Left ventricle myocardium inferior (tissue), 1 donor: ENCODE measurements at regions not wholly inside any gene's neighbourhood (a gene's known extent, or its start where the extent isn't known, plus 50 kb on each side); places are given as distances from the start of the nearest gene placed in this dataset.

Experiments
- DNase-seq: peaks from one replicate; pipeline ENCODE4 v3.0.0-alpha.2; 2020
- H3K27ac ChIP-seq: fragments of 200-600 bp; replicated peaks from 2 replicates; pipeline ENCODE4 v1.8.0; 2021
- H3K27me3 ChIP-seq: fragments of 200-600 bp; 2 replicates; pipeline ENCODE4 v1.8.0; 2021; ENCODE audit warnings: low read depth
- H3K36me3 ChIP-seq: fragments of 200-600 bp; 2 replicates; pipeline ENCODE4 v1.8.0; 2021
- H3K4me1 ChIP-seq: fragments of 200-600 bp; 2 replicates; pipeline ENCODE4 v1.8.0; 2021
- H3K4me3 ChIP-seq: fragments of 200-600 bp; 2 replicates; pipeline ENCODE4 v1.8.0; 2021; ENCODE audit warnings: mild to moderate bottlenecking, moderate library complexity
- H3K9me3 ChIP-seq: fragments of 200-600 bp; replicated peaks from 2 replicates; pipeline ENCODE4 v1.8.0; 2021
- CTCF ChIP-seq: fragments of 200-600 bp; IDR thresholded peaks from 2 replicates; pipeline ENCODE4 v1.8.0; 2021; ENCODE audit warnings: antibody characterized with exemption, mild to moderate bottlenecking, borderline replicate concordance
- intact Hi-C: fragments of 100-400 bp; cut with micrococcal nuclease; formaldehyde crosslinking; loops from one replicate; pipeline ENCODE4 v1.11.0; 2022
- donor health status: DM: no; HTN: yes; CAD: no; lungs with severe emphysema.

DNA sequence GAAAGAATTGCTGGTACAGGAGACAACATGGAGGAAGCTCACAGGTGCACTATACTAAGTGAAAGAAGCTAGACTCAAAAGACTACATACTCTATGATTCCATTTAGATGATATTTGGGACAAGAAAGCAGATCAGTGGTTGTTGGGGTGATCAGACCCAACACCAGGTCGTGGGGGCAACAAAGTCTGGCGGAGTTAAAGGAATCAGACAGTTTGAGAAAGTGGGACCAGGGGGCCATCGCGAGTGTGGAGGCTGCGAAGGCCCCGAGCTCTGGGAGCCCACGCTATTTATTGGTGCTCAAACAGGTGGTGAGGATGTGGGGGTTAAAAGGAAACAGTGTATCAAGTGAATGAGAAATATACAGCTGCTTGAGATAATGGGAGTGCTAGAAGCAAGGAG is 282.8 kb upstream of the SGK1 start:
- H3K4me1 ChIP-seq: no peaks in the 10 kb centered on the region
- TF ChIP-seq CTCF: no peak
- no peaks in the 10 kb centered on the region for H3K27me3 ChIP-seq
- no peak overlapping the region for H3K4me3 ChIP-seq
- DNase-seq: no peak
- H3K9me3 ChIP-seq: peaks cover 14% of the 10 kb centered on the region
- intact Hi-C loops: no loop called here
- no peaks in the 10 kb centered on the region for H3K36me3 ChIP-seq
- H3K27ac ChIP-seq: no peak overlapping the region

DNA sequence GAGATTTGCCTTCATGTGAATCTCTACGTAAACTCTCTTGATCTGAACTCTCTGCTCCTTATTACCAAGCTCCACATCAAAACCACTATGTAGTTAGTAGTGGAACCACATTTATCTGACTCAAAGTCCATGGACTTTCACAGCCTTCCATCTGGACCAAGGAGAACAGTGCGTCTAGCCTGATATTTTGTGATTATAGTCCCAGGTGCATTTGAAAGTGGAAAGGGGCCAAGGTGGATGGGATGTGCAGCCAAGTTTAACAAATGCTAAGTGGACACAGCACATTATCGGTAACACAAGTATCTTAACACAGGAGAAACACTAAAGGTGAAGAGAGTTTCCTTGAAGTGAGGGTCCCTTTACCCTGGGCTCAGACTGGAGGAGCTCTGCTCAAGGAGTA is 281.2 kb upstream of the SGK1 start:
- Histone ChIP-seq H3K9me3 (peaks cover 14% of the 10 kb centered on the region), H3K4me3 (no peak overlapping the region), H3K4me1 (no peaks in the 10 kb centered on the region), H3K36me3 (no peaks in the 10 kb centered on the region), H3K27me3 (no peaks in the 10 kb centered on the region), H3K27ac (no peak overlapping the region)
- no peak for TF ChIP-seq CTCF
- intact Hi-C loops: no loop called here
- DNase-seq: no peak

DNA sequence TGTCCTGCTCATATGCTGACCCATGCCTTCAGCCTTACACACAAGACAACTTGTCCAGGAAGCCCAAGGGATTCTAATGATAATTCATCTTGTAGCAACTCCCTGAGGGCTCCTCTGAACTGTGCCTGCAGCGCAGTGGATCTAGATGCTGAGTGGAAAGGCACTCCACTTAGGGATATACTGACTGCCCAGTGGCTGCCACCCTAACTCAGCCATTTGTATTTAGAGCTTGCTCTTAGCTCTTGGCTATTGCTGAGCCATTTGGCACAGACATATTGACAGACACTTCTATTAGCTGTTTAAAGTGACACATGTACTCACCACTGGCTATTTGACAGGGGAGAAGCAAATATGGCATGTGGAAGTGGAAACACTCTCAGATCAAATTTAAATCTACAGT is 278.3 kb upstream of the SGK1 start:
- Histone ChIP-seq H3K9me3 (peaks cover 10% of the 10 kb centered on the region), H3K27ac (no peak overlapping the region), H3K27me3 (no peaks in the 10 kb centered on the region), H3K4me1 (no peaks in the 10 kb centered on the region), H3K4me3 (no peak overlapping the region), H3K36me3 (no peaks in the 10 kb centered on the region)
- no peak for DNase-seq
- intact Hi-C loops: no loop called here
- no peak for TF ChIP-seq CTCF

DNA sequence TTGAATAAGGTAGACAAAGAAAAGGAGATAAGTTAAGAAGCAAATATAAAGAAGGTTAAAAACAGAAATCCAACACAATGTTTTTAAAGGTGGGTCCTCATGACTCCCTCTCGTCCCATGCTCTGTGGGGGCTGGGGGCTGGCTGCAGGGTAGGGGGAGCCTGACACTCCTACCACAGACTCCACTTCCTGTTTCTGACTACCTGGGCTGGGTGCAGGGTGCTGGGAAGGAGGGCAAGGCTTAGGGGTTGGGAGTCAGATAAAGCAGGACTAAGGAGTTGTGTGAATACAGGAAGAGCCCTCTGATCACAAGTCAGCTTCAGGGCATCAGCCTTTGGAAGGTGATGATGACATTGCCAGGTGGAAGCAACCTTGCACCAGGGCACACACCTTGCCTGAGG is 277.0 kb upstream of the SGK1 start:
- intact Hi-C loops: no loop called here
- no peak for DNase-seq
- Histone ChIP-seq H3K27ac (no peak overlapping the region), H3K4me1 (no peaks in the 10 kb centered on the region), H3K9me3 (no peaks in the 10 kb centered on the region), H3K27me3 (no peaks in the 10 kb centered on the region), H3K36me3 (no peaks in the 10 kb centered on the region), H3K4me3 (no peak overlapping the region)
- no peak for TF ChIP-seq CTCF

DNA sequence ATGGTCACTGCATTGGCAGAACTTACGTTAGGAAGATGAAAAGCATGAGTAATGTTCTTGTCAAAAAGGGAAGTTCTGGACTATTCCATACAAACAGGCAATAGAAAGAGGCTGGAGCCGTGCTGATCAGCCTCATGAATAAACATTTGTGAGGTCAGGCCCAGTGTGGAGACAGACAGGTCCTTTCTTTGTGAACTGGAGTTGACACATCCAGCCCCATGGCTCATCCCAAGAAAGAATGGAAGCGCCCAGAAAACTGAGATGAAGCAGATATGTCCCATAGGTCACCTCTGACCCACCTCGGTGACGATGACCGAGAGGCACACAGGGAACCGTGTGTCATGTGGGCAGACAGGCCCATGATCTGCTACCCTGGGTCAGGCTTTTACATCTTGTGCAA is 276.0 kb upstream of the SGK1 start:
- intact Hi-C loops: no loop called here
- no peak for DNase-seq
- TF ChIP-seq CTCF: no peak
- Histone ChIP-seq H3K36me3 (no peaks in the 10 kb centered on the region), H3K27ac (no peak overlapping the region), H3K4me3 (no peak overlapping the region), H3K9me3 (no peaks in the 10 kb centered on the region), H3K27me3 (no peaks in the 10 kb centered on the region), H3K4me1 (no peaks in the 10 kb centered on the region)

DNA sequence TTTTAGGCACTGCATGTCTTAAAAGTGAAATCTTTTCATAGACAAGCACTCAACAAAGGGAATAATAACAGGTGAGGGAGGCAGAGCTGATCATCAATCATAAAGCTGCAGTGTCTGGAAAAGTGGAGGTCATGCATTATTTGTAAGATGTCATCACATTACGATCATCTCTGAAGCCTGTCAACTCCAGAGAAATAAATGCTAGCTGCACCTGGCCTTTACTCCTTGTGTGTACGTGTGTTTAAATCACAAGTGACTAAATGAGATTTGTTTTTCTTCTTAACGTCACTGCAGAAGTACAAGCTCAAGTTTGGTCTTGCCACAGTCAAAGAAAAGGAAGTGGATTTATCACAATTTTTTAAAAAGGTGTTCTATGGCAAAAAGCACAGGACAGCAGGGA is 275.5 kb upstream of the SGK1 start:
- Histone ChIP-seq H3K27ac (no peak overlapping the region), H3K36me3 (no peaks in the 10 kb centered on the region), H3K4me1 (no peaks in the 10 kb centered on the region), H3K27me3 (no peaks in the 10 kb centered on the region), H3K9me3 (no peaks in the 10 kb centered on the region), H3K4me3 (no peak overlapping the region)
- DNase-seq: no peak
- intact Hi-C loops: no loop called here
- no peak for TF ChIP-seq CTCF
